ENCODE measurements at regions not wholly inside any gene's neighbourhood (a gene's known extent, or its start where the extent isn't known, plus 50 kb on each side); places are given as distances from the start of the nearest gene placed in this dataset.
A peak's percentile ranks its signal among the peaks of the same experiment; 100 is the strongest.

DNA sequence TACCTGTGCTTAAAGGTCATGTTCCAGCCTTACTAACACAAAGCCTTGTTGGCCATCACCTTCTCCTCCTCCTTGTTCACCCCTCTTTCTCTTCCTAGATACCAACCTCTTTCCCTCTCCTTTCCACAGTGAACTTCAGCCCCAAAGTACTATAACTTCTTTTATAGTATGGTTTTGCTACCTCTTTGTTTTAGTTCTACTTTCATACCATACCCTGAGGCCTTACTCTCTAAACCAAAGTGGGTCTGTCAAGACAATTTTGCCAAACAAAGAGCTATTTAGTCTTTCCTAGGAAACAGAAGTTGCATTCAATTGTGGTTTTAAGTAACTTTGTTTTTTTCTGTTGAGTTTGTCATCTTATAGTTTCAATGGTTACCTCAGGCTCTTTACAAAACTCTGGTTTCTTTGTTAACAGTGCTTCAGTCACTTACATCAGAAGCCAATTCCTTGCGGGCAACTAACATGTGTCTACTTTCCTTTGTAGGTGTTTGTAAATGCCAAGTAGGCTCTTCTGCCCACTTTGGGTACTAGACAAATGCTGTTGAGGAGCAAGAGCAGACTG is 623.9 kb upstream of the PKN2 start:
- DNase-seq (ENCODE audit: low read depth, low spot score): peak; percentile 22

- DNase-seq (ENCODE audit: low read depth, low spot score): peak; percentile 2
Measured at GRCh38 chr1:88060750-88061491, 623.2 kb upstream of the PKN2 start.

DNA sequence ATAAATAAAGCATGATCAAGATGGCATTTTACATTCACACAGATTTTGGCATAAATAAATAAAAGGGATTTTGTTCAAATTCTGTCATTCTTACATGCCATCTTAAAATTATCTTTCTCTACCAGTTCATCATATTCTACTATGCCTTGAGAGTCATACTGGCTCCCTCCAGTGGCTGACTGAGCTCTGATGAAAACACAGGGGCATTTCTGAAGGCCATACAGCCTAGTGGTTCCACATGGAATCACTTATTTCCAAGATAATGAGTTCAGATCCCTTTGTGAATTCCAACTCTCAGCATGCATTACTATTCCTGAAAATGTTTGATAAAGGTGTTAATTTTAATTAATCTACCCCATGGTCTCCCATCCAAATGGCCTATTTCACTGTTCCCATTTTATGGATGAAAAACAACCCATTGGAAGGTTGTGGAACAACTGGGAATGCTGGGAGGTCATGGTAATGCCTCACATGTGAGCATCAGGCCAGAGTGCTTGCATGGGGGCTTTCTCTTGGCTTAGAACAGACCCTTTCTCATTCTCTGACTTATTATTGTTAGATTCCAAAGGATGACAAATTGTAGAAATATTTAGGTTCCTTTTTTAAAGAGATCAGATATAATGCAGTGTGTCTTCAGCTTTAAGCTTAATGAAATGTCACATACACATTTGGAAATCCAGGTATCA is 622.4 kb upstream of the PKN2 start:
- DNase-seq (ENCODE audit: low read depth, low spot score): peak; percentile 69

DNA sequence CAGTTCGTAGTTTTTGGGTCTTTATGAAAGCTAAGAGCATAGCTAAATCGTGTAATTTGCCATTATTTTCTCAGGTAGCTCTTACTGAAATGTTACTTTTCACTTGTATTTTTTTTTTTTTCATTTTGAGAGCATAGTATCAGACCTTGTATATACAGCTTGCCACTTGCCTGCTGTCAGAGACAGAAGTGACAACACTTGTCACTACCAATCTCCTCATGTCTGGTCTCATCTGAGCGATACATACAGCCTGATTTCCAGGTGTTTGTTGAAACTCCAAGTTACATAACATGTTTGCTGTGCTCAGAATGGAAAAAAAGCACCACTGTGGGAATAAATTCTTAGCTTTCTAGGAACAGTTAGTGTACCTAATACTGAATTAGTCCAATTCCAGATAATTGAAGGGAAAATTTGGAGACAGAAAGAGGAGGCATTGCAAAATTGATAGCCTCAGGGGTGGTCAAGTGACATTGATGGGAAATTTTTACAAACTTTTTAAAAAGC is 621.4 kb upstream of the PKN2 start:
- no peak for DNase-seq (ENCODE audit: low read depth, low spot score)

DNA sequence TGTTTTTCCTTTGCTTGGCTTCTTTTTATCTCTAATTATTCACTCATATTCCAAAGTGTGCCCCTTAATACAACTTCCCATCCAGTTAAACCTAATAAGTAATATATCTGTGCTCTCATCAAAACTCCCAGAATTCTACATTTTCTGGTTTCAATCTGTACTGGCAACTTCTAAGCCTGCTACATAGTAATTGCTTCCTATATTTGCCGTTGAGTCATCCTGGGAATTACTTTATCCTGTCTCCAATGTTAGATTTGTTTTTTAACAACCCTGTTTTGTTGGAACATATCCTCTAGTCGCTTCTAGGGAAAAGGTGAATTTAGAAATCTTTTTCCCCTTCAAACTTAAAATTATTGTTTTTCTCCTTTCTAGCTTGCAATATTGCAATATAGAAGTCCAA is 620.5 kb upstream of the PKN2 start:
- DNase-seq (ENCODE audit: low read depth, low spot score): no peak

DNA sequence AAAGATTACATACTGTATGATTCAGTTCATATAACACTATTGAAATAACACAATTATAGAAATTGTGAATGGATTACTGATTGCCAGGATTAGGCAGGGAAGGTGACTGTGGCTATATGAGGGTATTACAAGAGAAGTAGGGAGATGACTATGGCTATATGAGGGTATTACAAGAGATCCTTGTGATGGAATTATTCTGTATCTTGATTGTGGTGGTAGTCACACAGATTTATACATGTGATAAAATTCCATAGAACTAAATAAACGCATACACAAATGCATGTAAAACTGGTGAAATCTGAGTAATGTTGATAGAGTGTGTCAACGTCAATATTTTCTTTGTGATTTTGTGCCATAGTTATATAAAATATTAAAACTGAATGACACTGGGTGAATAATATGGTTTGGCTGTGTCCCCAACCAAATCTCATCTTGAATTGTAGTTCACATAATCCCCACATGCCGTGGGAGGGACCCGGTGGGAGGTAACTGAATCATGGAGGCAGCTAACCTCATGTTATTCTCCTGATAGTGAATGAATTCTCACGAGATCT is 615.6 kb upstream of the PKN2 start:
- DNase-seq (ENCODE audit: low read depth, low spot score): no peak

DNA sequence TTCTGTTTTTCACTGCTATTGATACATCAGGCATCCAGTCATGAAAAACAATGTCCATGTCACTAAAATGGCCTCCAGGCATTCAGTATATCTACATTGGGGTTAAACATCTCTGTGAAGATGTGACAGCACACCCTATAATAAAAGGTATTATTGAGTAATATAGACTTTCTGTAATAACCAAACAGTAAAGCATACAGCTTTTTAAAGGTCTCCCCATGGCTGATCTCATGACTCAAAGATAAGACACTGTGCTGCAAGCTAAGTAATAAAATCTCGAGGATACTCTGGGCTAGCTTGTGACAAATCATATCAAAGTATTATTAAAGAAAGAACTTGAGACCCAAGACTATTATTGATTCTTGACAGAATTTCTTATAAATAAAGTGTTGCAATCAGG is 613.1 kb upstream of the PKN2 start:
- no peak for DNase-seq (ENCODE audit: low read depth, low spot score)

DNA sequence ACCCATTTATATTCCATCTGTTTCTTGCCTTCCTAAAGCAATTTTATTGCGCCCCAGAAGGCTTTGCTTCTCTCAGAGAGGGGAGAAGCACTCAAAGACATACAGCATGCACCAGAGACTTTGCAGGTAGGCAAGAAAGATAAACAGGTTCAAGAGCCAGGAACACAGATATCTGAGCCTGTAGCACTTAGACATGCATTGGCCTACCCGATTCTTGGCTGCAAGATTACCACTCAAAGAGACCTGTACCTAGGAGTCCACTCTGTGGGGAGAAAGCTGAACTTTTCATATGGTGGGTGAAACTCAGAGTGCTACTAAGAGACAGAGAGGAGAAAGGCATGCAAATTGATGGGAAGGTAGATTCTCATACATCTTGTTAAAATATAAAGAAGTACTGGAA is 609.4 kb upstream of the PKN2 start:
- DNase-seq (ENCODE audit: low read depth, low spot score): no peak

- DNase-seq (ENCODE audit: low read depth, low spot score): no peak
Measured at GRCh38 chr1:88075813-88076212, 608.3 kb upstream of the PKN2 start.

DNA sequence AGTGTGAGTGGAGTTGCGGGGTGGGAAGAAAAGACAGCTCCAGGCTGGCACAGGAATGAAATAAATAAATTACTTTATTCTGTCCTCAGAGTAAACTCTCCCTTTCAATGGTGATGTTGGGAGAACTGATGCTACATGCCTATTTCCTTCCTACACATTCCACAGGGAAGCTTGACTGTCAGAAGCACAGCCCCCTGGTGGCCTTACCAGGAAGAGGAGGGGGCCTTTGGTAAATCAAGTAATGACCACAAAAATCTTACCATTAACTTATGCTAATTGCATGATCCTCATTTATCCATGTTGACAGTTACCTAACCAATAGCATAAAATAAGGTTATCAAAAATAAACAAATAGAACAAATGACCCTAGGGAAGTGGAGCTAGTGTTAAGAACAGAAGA is 605.0 kb upstream of the PKN2 start:
- DNase-seq (ENCODE audit: low read depth, low spot score): peak; percentile 6

GRCh38 chr1:88080875-88081274 is 603.2 kb upstream of the PKN2 start:
- DNase-seq (ENCODE audit: low read depth, low spot score): no peak

GRCh38 chr1:88088481-88088880 is 595.6 kb upstream of the PKN2 start:
- DNase-seq (ENCODE audit: low read depth, low spot score): no peak

DNA sequence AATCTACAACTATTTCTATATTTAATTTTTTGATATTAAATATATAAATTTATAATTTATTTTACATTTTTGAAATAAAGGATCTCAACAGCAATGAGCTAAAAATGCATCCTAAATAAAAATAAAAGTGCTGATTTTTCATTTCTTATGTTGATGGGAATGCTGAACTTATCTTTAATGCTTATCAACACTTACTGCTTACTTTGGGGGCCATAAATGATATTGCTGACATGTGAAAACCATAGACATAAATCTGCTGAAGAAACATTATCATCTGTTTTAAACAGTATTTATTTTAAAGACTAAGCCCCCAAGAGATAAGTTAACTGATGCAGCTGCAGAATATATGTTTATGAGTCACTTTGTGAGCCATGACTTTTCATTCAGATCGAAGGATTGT is 594.1 kb upstream of the PKN2 start:
- no peak for DNase-seq (ENCODE audit: low read depth, low spot score)

DNA sequence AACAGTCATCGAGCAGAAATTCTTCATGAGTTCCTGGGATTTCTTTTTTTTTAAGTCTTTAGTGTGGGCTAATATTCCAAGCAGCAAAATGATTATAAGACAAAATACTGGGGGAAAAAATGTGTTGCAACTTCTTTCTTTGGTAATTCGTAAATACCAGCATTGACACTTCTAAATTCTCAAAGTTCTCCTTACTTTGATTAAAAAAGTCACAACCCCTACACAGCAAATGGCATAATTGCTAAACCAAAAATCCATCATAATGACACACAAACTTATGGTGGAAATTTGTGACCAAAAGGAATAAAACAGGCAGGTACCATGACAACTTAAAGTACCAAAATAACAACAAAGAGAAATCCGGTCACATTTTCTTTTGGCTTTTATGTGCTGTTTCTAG is 585.2 kb upstream of the PKN2 start:
- DNase-seq (ENCODE audit: low read depth, low spot score): no peak

GRCh38 chr1:88101041-88101440 is 583.0 kb upstream of the PKN2 start:
- no peak for DNase-seq (ENCODE audit: low read depth, low spot score)

DNA sequence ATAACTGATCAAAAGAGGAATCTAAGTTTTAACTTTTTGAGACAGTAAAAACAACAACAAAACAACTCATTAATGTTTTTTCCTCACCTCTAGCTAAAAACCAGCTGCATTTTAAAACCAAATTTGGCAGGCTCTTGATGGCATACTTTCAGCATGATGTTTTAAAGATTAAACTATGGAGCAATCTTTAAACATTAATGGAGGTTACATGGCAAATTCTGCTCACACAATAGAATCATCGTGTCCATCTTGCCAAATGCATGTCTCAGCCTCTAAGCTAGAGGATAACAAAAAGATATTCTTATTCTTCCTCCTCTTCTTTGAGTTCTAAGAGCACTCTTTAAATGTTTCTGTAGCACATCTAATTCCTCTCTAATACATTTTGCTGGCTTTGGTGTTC is 579.8 kb upstream of the PKN2 start:
- DNase-seq (ENCODE audit: low read depth, low spot score): peak; percentile 18

GRCh38 chr1:88104886-88105285 is 579.2 kb upstream of the PKN2 start:
- no peak for DNase-seq (ENCODE audit: low read depth, low spot score)

DNA sequence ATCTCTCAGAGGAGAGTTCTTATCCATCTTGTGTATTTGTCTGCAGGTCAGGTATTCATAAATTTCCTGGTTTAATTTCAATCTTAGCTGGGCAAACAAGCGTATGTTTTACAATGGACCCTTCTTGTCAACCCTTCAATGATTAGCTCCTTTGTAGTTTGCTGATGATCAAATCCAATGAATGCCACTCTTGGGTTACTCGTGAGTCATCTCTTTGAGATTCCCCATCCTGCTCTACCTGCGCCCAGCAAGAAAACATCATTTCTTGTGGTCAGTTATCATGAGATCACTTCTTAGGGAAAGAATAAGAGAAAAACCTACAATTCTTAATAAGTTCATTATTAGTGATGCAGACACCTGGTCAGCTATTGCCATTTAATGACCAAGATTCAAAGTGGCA is 572.3 kb upstream of the PKN2 start:
- no peak for DNase-seq (ENCODE audit: low read depth, low spot score)

DNA sequence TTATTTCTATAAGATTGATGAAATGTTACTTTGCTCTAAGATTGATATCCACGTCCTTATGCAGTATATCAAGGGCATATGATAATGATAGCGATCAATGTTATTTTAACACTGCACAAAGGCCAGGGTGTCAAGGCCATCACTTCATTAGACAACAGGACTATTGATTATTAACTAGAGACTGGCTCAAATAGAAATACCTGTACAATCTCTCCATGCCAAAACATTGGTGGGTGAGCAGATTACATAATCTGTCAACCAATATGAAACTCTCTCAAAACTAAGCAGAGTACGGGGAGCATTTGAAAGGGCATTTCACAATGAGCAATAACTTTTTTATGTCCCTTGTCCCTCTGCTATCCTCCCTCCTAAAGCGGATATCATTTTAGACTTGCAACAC is 566.5 kb upstream of the PKN2 start:
- no peak for DNase-seq (ENCODE audit: low read depth, low spot score)

GRCh38 chr1:88118176-88118845 is 565.8 kb upstream of the PKN2 start:
- no peak for DNase-seq (ENCODE audit: low read depth, low spot score)

- DNase-seq (ENCODE audit: low read depth, low spot score): no peak
Measured at GRCh38 chr1:88124614-88125013, 559.5 kb upstream of the PKN2 start.

GRCh38 chr1:88126467-88126866 is 557.6 kb upstream of the PKN2 start:
- no peak for DNase-seq (ENCODE audit: low read depth, low spot score)

Measured in astrocyte of the hippocampus (primary cell).